Fibroblast of lung (primary cell): ENCODE measurements at regions not wholly inside any gene's neighbourhood (a gene's known extent, or its start where the extent isn't known, plus 50 kb on each side); places are given as distances from the start of the nearest gene placed in this dataset.

Experiments used
- CTCF ChIP-seq, 2 donors: IDR thresholded peaks in 1 of 2; conservative IDR thresholded peaks in 1 of 2; 1 replicate in 1 of 2; 2 replicates in 1 of 2; pipeline ENCODE4 v1.5.1; 2011 to 2012; ENCODE audit warnings: low read length in 2 of 2, control low read depth in 1 of 2, inconsistent platforms in 1 of 2, low read depth in 1 of 2, mild to moderate bottlenecking in 1 of 2
- EZH2 ChIP-seq: IDR thresholded peaks from 2 replicates; pipeline ENCODE4 v1.5.1; 2012; ENCODE audit warnings: low read length, control low read depth, mild to moderate bottlenecking; ENCODE audit errors: missing control alignments

- no peak for TF ChIP-seq EZH2
- TF ChIP-seq CTCF (conservative IDR thresholded peaks at IDR 0.05 in 1 of 2, IDR thresholded peaks at IDR 0.05 in 1 of 2; ENCODE audit: low read depth in 1 of 2, low read length in 2 of 2) = no peak
Measured at GRCh38 chr6:234706-235372, 57.4 kb upstream of the DUSP22 start.
